KBM-7 (cell line): ENCODE measurements at regions not wholly inside any gene's neighbourhood (a gene's known extent, or its start where the extent isn't known, plus 50 kb on each side); places are given as distances from the start of the nearest gene placed in this dataset.
"Not testable (repeated sequence)": the region's sequence is repeated elsewhere in the genome, so short reads cannot be mapped to it uniquely, and the experiment has no call there.

ENCODE experiments used
- DNase-seq: peaks from one replicate; pipeline ENCODE4 v3.0.0-alpha.2; 2015
- in situ Hi-C: fragments of 300-500 bp; cut with MboI; formaldehyde crosslinking; loops from 2 replicates; pipeline ENCODE4 v1.14.3; 2020; ENCODE audit warnings: low sequenced_read_pairs, low pct_unique_long_range_greater_than_20kb, mixed read lengths

DNA sequence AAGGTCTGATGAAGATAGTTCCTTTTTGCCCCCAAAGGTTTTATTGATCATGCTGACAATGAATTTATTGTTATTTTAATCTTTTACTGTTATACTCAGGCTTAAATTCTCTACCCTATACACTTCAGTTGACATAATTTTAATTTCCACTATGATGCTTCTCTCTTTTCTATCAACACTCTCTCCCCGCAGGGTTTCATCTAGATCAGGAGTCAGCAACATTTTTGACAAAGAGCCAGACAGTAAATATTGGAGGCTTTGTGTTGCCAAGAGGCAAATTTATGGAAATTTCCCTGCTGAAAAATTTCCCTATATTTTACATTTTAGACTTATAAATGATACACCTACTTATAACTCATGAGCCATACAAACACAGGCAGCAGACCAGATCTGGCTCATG, 524.0 kb upstream of the ZNF337 start:
- in situ Hi-C loops, result not testable (repeated sequence)

DNA sequence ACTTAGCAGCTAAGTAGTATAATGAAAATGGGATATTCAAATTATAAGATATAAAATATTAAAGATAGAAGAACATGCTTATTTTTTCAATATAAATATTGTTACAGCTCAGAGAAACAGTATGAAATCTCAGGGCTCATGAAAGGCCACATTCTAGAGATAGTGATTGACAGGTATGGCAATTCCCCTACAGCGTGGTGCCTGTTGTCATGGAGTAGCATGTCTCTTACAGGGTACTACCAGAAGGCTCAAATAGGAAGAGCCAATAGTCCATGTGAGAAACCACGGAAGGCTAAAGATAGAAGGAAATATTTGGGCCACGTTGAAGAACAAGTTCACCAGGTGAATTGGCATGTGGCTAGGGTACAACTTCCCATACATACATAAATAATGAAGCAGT, 522.9 kb upstream of the ZNF337 start:
- DNase-seq, in situ Hi-C loops: not testable (repeated sequence)

More for the DNA sequence above, 524.0 kb upstream of the ZNF337 start:
- DNase-seq, result not testable (repeated sequence)

DNA sequence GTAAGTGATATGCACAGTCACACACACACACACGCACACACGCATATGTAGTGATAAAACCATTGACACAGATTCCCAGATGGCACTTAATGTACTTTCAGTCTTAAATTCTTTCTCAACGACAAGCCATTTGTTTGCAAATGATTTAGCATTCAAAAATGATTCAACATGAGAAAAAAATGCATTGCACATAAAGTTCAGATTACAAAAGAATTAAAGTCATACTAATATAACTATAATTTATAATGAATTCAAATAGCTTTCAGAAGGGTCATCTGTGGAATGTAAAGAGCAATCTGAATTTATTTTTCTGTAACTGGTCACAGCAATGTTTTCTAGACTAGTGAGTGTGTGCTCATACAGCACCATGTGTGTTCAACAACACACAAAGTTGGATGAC, 521.6 kb upstream of the ZNF337 start:
- in situ Hi-C loops, result no loop called here
- DNase-seq, result no peak

DNA sequence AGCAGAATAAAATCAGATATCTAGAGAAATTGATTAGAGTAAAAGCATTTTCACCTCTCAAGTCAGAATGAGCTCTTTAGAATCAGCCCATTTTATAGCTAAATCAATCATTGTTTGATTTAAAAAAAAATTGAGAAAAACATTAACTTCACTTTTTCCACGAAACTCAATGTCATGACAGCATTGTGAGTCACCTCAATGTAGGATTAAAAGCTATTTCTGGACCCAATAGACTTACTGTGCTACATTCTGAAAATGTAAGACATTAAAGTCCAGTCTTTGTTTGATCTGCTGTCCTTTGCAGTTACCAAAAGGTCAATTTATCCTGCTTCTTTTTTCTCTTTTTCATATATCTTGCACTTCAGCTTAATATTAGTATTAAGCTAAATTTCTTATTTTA, 519.4 kb upstream of the ZNF337 start:
- no peak for DNase-seq
- in situ Hi-C loops, result no loop called here

DNA sequence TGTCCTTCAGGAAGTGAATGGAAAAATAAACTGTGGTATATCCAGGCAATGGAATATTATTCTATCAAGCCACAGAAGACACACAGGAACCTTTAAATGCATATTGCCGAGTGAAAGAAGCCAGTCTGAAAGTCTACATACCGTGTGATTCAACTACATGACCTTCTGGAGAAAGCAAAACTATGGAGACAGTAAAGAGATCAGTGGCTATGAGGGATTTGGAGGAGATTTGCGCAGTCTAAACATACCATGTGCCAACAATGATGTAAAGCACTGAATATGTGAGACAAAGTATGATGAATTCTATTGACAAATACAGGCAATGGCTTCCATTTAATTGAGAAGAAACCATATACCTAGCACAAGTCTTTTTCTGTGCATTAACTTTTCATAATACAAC, 518.3 kb upstream of the ZNF337 start:
- in situ Hi-C loops, result no loop called here
- DNase-seq, result no peak

DNA sequence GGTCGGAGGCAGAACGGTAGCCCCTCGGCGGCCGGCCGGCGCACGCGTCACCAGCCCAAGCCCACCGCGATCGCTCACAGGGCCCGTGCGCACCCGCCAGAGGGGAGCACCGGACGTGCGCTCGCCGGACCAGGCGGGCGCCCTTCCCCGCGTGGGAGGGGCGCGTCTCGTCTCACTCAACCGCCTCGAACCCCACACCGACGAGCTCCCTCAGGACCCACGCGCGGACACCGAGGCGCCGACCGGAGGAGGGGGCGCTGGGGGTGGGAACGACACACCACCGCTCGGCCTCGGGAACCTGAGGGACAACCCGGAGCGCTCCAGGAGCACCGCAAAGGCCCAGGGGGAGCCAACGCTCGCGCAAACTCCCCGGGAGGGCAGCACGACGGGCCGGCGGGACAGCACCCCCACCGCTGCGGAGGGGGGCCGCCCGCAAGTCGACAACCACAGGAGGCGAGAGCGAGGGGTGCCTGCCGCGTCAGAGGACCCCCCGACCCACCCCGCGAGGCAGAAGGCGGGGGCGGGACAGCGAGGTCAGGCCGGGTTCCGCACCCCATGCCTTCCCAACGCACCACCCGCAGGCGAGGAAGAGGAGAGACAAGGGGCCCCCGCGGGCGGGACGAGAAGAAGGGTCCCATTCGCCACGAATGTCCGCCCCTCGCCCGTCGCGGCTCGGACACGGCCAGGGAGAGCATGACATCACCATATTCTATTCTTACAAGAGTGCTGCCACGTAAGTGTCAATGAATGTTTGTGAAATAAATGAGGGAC, 512.7 kb upstream of the ZNF337 start:
- in situ Hi-C loops, result no loop called here
- DNase-seq, result no peak

DNA sequence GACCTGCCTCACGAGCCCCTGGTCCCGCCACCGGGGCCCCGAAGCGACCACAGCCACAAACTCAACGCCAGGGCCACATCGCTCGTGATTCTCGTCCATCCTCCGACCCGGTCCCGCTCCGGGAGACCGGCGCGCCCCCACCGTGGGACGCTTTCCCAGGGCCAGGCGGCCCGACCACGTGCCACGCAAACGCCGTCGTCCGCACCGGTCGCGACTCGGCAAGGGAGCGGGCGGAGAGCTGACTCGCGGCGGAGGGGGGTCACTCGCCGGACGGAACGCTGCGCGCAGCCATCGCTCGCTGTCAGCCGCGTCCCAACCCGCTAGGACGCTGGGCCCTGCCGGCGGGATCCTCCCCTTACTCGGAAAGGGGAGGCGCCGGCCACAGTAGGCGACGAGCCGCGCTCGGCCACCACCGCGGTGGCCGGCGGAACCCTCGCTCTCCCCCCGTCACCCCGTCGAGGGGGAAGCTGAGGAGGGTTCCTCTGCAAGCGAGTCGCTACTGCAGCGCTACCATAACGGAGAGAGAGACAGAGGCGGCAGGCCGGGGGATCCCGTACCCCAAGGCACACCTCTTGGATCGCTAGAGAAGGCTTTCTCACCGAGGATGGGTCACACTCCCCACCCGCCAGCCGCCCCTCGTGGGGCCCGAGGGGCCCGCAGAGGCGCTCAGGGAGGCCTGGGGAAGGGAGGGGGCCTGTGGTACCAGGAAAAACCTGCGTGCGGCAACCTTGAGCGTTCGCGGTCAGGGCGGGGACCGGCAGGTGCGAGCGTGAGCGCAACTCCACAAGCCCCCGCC, 511.8 kb upstream of the ZNF337 start:
- in situ Hi-C loops, result no loop called here

DNA sequence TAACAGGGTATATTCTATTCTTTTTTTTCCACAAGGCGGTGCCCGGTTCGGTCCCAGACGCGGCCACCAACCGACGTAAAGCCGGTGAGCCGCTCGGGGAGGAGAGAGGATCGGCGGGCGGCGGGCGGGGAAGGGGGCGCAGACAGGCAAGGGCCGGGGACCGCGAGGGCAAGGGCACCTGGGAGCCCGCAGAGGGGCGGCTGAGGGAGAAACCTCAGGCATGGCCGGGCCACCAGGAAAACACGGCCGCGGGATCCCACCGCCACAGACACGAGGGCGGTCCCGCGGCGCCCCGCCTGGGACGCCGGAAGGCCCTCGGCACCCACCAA, 511.3 kb upstream of the ZNF337 start:
- DNase-seq, in situ Hi-C loops: not testable (repeated sequence)

More for the DNA sequence above, 511.8 kb upstream of the ZNF337 start:
- DNase-seq, result no peak

DNA sequence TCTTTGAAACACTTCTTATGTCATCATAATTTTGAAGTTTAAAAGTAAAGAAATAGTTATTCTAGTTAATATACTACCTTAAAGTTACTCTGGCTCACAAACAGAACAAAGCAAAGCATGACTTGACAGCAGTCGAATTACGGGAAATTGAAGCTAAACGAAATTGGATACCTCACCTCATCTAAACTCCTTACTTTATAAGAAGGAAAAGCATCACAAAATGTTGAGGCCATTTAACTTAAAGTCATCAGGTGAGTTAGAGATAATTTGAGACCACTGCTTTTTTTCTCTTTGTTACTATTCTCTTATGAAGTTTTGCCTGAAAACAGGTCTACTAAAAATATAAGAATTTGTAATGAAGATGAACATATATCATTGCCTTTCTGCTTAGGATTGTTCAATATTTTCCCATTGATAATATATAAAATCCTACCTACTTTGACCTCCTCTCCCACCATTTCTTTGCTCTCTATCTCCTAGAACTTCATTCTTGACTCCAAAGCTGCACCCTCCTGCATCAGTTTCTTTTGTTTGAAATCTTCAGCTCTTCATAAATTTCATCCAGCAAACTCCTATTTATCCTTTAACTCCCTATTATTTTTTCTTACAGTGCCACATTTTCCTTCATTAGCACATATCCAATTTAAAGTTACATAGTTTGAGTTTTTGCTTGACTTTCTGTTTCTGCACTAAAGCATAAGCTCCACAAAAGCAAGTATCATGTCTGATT, 510.7 kb upstream of the ZNF337 start:
- DNase-seq, result no peak

DNA sequence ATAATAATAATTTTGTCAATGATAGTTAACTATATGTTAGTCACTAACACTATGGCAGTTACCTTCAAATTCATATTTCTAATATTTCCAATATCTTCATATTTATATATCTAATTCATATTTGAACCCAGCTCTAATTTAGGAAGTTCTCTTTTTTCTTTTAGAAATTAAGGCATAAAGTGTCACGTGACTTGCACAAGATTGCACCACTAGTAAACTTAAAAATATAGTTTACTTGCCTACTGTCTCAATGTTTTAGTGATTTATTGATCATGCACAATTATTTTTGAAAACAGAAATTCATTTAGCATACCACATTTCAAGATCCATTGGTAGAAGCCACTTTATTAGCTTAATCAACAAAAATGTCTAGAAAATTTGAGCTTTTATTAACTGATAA, 508.7 kb upstream of the ZNF337 start:
- in situ Hi-C loops, result no loop called here
- no peak for DNase-seq

More for the DNA sequence above, 510.7 kb upstream of the ZNF337 start:
- in situ Hi-C loops, result no loop called here

DNA sequence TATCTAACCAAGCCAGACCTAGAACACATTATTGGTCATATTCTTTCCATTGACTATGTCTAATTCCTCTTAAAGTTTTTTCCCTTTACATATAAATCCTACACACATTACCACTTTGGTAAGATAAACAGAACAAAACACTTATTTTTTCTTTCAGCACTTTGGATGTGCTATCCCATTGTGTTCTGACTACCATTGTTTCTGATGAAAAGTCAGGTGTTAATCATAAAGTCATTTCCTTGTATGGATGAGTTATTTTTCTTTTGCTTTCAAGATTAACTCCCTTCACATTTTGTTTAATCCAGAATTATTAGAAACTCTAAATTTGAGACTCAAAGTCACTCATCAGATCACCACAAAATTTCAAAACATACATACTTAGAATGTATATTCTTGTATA, 504.4 kb upstream of the ZNF337 start:
- DNase-seq, in situ Hi-C loops: not testable (repeated sequence)

DNA sequence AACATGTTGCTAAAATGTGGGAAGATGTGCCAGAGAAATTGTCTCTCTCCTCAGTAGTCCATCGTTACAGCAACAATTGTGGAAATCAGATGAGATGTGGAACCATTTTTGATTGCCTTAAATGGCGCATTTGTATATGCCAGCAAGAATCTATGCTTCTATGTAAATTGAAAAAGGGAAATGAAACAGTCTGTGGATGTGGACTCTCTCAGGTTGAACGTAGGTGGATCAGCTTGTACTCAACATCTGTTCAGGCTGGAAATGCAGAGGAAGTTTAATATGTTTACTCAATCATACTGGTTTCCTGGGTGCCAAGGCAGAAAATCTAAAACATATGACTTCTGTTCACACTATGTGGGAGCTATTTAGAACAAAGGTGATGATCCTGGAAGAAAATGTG, 490.7 kb upstream of the ZNF337 start:
- DNase-seq, in situ Hi-C loops: not testable (repeated sequence)

DNA sequence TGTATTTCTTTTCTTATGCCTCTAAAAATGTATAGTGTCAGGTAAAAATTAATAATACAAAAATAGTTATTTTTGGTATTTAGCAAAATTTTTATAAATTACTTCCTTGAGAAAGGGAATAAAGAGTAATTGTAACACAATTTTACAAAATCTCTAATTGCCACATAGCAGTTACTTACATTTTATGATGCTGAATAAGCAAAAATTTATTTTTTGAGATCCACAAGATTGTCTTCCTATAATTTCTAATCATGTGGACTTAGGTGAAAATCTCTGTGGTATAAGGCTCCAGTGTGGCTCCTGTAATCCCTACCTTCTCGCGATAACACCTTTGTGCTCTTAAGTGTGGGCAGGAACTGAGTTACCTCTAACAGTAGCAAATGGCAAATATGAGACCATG, 487.1 kb upstream of the ZNF337 start:
- in situ Hi-C loops, DNase-seq: not testable (repeated sequence)

DNA sequence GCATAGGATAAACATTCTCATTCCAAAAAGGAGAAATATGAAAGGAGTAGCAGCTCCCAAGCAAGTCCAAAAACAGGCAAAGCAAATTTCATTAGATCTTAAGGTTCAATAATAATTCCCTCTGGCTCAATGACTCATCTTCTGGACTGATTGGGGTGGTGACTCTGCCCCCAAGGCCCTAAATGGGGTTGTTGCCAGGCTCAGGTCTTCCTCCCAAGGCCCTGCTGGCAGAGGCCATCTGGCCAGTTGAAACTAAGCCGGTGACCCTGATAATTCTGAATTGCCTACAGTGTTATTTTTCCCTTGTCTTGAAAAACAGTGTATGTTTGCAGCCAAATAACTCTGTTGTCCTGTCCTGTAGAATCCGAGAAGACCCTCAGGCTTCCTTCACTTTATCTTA, 484.7 kb upstream of the ZNF337 start:
- in situ Hi-C loops, DNase-seq: not testable (repeated sequence)

DNA sequence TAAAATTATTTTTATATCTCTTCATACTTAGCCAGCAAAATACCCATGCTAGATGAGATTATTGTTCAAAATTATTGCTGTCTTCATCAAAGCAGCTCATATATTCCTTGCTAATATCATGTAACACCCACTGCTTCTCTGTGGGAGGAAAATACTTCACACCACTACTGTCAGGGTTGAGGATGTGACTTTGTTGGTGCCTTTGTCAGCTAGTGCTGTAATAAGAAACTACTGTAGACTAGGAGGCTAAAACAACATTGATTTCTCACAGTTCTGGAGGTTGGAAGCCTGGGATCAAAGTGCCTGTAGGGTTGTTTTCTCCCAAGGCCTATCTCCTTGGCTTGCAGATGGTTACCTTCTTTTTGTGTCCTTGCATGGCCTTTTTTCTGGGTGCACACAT, 475.2 kb upstream of the ZNF337 start:
- in situ Hi-C loops, DNase-seq: not testable (repeated sequence)

DNA sequence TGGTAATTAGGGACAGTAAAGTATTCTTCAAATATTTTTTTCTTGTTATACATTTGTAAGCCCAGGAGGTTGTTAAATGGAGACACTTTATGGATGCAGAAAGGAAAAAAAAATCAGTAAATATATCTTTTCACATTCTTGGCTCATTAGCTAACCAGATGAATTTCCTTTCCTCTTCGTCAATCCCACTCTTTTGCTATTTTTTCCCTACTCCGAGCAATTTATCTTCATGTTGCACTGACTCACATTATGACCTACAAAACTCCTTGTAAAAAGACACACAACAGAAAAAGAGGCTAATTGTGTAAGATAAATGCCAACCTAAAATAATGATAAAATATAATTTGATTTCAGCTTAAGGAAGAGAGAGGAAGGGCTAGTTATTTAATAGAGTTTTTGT, 472.9 kb upstream of the ZNF337 start:
- in situ Hi-C loops, result no loop called here
- DNase-seq, result no peak

DNA sequence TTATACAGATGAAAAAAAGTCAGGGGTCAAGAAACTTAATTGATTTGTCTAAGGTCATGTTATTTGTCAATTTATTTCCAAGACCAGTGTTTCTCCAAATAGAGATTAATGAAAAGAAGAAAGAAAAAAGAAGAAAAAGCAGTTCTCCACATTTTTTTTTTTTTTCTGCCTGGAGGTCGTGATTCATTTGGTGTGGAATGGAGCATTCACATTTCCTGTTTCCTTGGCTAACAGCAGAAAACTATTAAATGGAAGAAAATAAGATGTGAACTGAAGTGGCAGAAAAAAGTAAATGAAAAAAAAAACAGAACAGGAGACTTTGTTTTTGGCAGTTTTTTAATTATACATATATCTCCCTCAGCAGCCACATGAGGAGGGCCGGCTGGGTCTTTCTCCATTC, 470.8 kb upstream of the ZNF337 start:
- in situ Hi-C loops, result no loop called here
- DNase-seq, result no peak

DNA sequence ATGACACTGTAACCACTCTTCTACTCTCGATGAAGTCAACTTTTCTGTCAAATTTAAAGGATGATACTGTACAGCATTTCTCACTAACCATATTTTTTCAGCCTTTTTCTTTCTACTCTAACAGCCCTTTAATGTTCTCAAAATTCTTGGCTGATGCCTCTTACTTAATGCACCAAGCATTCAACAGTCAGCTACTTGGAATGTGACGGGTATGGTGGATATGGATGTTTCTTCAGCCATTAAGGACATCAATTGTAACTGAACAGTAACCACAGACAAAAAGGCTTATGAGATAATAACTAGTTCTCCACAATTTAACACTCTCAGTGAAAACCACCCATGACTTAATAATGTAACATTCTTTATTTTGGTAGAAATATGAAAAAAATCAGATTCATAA, 467.2 kb upstream of the ZNF337 start:
- in situ Hi-C loops, result no loop called here
- DNase-seq, result no peak

DNA sequence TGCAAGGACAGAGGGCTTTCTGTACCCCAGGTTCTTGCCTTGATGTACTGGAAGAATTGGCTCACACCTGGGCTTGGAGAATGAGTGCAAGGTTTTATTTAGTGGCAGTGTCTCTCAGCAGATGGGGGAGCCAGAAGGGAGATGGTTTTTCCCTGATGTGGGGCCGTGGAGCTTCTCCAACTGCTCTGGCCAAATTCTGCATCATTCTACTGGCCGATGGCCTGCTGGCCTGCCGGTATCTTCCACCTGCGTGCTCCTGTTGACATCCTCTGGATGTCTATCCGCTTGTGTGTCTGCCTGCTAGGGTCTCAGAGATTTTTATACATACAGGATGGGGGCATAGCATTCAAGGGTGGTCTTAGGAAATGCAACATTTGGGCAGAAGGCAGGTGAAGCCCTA, 466.5 kb upstream of the ZNF337 start:
- DNase-seq, in situ Hi-C loops: not testable (repeated sequence)

DNA sequence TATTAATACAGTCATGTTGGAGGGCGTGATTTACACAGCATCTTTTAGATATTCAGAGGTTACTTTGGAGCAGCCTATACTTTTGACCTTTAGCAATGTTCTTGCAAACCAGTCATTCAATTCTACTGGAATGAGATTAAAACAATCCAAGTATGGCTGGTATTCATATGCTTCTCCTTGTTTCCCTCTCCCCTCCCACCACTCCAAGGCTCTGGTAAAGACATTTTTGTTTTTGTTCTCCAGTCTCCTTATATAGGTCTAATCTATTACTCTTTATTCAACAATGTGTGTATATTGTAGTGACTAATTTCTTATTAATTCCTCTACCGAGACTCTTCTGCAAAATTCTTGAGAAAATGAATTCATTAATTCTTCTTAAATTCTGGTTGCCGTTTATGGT, 465.1 kb upstream of the ZNF337 start:
- in situ Hi-C loops, DNase-seq: not testable (repeated sequence)
